OCI-LY3 (cell line): ENCODE measurements at regions not wholly inside any gene's neighbourhood (a gene's known extent, or its start where the extent isn't known, plus 50 kb on each side); places are given as distances from the start of the nearest gene placed in this dataset.

Source experiments
- EZH2phosphoT487 ChIP-seq: fragments of 200-600 bp; shearing (Covaris generic); IDR thresholded peaks from 2 replicates; pipeline ENCODE4 v1.6.1; 2018; ENCODE audit warnings: antibody characterized with exemption, mixed run types, low read depth
- TF ChIP-seq, protein P1 (sequence below): fragments of 200-600, 300-600 bp; sonication (generic); IDR thresholded peaks from 2 replicates; pipeline ENCODE4 v1.5.1; 2014; ENCODE audit warnings: antibody characterized with exemption, low read length, low read depth

DNA sequence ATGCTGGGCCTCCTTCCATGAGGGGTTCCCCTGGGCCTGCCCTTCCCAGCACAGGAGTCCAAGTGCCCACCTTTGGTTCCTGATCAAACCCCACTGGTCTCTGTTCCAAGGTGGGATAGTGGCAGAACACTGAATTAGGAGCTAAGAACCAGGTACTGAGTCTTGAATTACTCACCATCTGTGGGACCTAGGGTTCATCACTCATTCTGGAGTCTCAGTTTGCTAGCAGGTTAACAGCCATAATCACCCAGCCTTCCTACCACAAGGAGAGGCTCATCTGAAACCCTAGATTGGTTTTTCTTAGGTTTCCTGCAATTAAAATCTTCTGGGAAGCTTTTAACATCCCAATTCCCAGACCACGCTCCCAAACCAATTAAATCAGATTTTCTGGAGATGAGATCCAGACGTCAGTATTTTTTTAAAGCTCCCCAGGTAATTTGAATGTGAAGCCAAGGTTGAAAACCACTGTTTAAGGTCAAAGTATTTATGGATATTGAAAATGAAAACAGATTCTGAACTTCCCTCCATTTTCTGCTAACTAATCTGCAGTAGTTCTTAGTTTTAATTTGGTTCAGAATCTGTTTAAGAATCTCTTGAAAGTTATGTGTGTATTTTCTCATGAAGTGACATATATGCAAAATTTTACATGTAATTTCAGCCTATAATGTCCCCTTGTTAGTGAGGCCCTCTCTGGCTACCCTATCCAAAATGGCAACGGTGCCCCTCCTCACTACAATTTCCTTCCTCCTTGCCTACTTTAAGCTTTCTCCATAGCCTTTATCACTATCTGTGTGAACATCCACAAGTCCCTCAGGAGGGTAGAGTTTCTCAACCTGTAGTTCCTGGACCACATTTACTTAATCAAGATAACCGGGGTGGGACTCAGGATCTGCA, 166.5 kb upstream of the CXCR4 start:
- TF ChIP-seq, protein P1, sequence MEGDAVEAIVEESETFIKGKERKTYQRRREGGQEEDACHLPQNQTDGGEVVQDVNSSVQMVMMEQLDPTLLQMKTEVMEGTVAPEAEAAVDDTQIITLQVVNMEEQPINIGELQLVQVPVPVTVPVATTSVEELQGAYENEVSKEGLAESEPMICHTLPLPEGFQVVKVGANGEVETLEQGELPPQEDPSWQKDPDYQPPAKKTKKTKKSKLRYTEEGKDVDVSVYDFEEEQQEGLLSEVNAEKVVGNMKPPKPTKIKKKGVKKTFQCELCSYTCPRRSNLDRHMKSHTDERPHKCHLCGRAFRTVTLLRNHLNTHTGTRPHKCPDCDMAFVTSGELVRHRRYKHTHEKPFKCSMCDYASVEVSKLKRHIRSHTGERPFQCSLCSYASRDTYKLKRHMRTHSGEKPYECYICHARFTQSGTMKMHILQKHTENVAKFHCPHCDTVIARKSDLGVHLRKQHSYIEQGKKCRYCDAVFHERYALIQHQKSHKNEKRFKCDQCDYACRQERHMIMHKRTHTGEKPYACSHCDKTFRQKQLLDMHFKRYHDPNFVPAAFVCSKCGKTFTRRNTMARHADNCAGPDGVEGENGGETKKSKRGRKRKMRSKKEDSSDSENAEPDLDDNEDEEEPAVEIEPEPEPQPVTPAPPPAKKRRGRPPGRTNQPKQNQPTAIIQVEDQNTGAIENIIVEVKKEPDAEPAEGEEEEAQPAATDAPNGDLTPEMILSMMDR, result no peak
- no peak for TF ChIP-seq EZH2phosphoT487
